ENCODE measurements at regions not wholly inside any gene's neighbourhood (a gene's known extent, or its start where the extent isn't known, plus 50 kb on each side); places are given as distances from the start of the nearest gene placed in this dataset.

DNA sequence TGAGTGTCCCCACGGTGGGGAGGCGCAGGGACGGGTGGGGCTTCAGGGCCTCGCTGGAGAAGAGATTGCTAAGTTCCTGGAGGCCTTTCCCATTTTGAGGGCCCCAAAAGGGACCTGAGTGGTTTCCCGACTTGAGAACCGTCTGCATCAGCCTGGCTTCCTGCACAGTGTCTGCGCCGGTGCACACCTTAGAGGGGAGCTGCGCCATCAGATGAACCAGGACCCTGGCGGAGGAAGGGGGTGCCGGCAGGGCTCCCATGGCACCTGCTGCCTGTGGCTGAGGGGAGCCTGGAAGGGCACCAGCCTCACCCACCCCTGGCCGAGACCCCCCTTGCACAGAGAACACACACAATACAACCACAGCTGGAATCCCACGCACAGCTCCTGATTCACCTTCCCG lies 465.1 kb upstream of the MYT1L start:
- TF ChIP-seq, protein P1, sequence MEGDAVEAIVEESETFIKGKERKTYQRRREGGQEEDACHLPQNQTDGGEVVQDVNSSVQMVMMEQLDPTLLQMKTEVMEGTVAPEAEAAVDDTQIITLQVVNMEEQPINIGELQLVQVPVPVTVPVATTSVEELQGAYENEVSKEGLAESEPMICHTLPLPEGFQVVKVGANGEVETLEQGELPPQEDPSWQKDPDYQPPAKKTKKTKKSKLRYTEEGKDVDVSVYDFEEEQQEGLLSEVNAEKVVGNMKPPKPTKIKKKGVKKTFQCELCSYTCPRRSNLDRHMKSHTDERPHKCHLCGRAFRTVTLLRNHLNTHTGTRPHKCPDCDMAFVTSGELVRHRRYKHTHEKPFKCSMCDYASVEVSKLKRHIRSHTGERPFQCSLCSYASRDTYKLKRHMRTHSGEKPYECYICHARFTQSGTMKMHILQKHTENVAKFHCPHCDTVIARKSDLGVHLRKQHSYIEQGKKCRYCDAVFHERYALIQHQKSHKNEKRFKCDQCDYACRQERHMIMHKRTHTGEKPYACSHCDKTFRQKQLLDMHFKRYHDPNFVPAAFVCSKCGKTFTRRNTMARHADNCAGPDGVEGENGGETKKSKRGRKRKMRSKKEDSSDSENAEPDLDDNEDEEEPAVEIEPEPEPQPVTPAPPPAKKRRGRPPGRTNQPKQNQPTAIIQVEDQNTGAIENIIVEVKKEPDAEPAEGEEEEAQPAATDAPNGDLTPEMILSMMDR (IDR thresholded peaks at IDR 0.05) = no peak
- no peak for TF ChIP-seq POLR2A (IDR thresholded peaks at IDR 0.05)
- TF ChIP-seq POLR2AphosphoS5 (IDR thresholded peaks at IDR 0.05) = no peak
- no peak for TF ChIP-seq EP300 (IDR thresholded peaks at IDR 0.05)

Data from sigmoid colon (tissue), 4 donors.